Testis (tissue), 2 donors: ENCODE measurements at regions not wholly inside any gene's neighbourhood (a gene's known extent, or its start where the extent isn't known, plus 50 kb on each side); places are given as distances from the start of the nearest gene placed in this dataset.

Source experiments
- CTCF ChIP-seq, 3 experiments: fragments of 450-650 bp in 2 of 3; fragments of 200-600 bp in 1 of 3; sonication (generic) in 1 of 3; IDR thresholded peaks; one replicate each; pipeline ENCODE4 v1.5.1; 2016 to 2019; ENCODE audit warnings: antibody characterized with exemption in 3 of 3, mild to moderate bottlenecking in 2 of 3, moderate library complexity in 1 of 3
- POLR2A ChIP-seq: fragments of 450-650 bp; IDR thresholded peaks from one replicate; pipeline ENCODE4 v1.6.1; 2017; ENCODE audit warnings: antibody characterized with exemption, mild to moderate bottlenecking, moderate library complexity

- no peak for TF ChIP-seq POLR2A
- no peak for TF ChIP-seq CTCF (IDR thresholded peaks at IDR 0.05)
Measured at GRCh38 chr15:94639701-94640100, 408.3 kb downstream of the MCTP2 start.
